GM12878 (cell line): ENCODE measurements at regions not wholly inside any gene's neighbourhood (a gene's known extent, or its start where the extent isn't known, plus 50 kb on each side); places are given as distances from the start of the nearest gene placed in this dataset.

Experiments
- ATAC-seq: fragments of 200-7000 bp; cut with Tn5 transposase; 3 replicates; pipeline ENCODE4 v1.9.1; 2020; ENCODE audit warnings: mild to moderate bottlenecking, moderate library complexity
- BruUV-seq: library from RNA; stranded (reverse); fragments of 400-500 nt; replicated peaks from 2 replicates; lab custom pipeline; 2021; lab: Mats Ljungman, UMichigan
- CTCF ChIA-PET: fragments of 300-600 bp; sonication (Branson Sonifier 250); formaldehyde crosslinking; extraction: SDS; loops from one replicate; lab custom pipeline; 2021; ENCODE audit warnings: inconsistent platforms; lab: Yijun Ruan, JAX
- POLR2A ChIA-PET: fragments of 350-600 bp; formaldehyde crosslinking; extraction: SDS; loops from one replicate; lab custom pipeline; 2021; ENCODE audit warnings: inconsistent platforms; lab: Charles Lee
- RAD21 ChIA-PET: fragments of 300-600 bp; sonication (Branson Sonifier 250); formaldehyde crosslinking; loops from one replicate; lab custom pipeline; 2023; ENCODE audit warnings: antibody characterized with exemption; ENCODE audit not compliant: unreplicated experiment; lab: Charles Lee
- SMC1A ChIA-PET: fragments of 300-600 bp; sonication (Branson Sonifier 250); formaldehyde crosslinking; loops from one replicate; lab custom pipeline; 2023; ENCODE audit not compliant: unreplicated experiment, uncharacterized antibody; lab: Charles Lee
- DNase-seq: peaks from one replicate; pipeline ENCODE4 v3.0.0-alpha.2; 2011; ENCODE audit warnings: low read depth, low spot score
- FAIRE-seq: peaks from 3 replicates; lab custom pipeline; 2011; peaks lifted over from hg19 to GRCh38; lab: Jason Lieb, UNC
- H2AFZ ChIP-seq: 2 replicates; pipeline ENCODE4 v1.6.0; 2011; ENCODE audit warnings: low read depth, low read length, control low read depth; ENCODE audit not compliant: control insufficient read depth
- H3K27ac ChIP-seq: 2 replicates; pipeline ENCODE4 v1.5.1; 2011; ENCODE audit warnings: control low read depth; ENCODE audit not compliant: control insufficient read depth, insufficient read depth
- H3K27me3 ChIP-seq, 2 experiments: replicated peaks in 1 of 2; 2 replicates each; pipeline versions ENCODE4 v1.6.0 to v1.6.1; 2011; ENCODE audit warnings: low read length in 1 of 2; ENCODE audit not compliant: control insufficient read depth in 2 of 2, insufficient read depth in 2 of 2
- H3K36me3 ChIP-seq, 2 experiments: 2 replicates each; pipeline ENCODE4 v1.5.1; 2011; ENCODE audit warnings: low read length in 1 of 2; ENCODE audit not compliant: control insufficient read depth in 2 of 2, insufficient read depth in 2 of 2
- H3K4me1 ChIP-seq: 2 replicates; pipeline ENCODE4 v1.6.1; 2011; ENCODE audit warnings: mild to moderate bottlenecking, low read length, moderate library complexity, mixed read lengths; ENCODE audit not compliant: control insufficient read depth, insufficient read depth
- H3K4me2 ChIP-seq: 2 replicates; pipeline ENCODE4 v1.6.0; 2011; ENCODE audit warnings: control low read depth; ENCODE audit not compliant: control insufficient read depth, insufficient read depth
- H3K4me3 ChIP-seq: fragments of 200-600 bp; sonication (generic); 2 replicates; pipeline ENCODE4 v1.5.1; 2016
- H3K79me2 ChIP-seq: 2 replicates; pipeline ENCODE4 v1.6.0; 2011; ENCODE audit warnings: low read length; ENCODE audit not compliant: control insufficient read depth, insufficient read depth
- H3K9ac ChIP-seq: 2 replicates; pipeline ENCODE4 v1.8.0; 2011; ENCODE audit warnings: low read length, control low read depth, mixed read lengths; ENCODE audit not compliant: control insufficient read depth, insufficient read depth
- H3K9me3 ChIP-seq: replicated peaks from 3 replicates; pipeline ENCODE4 v1.5.1; 2011; ENCODE audit warnings: mild to moderate bottlenecking, low read length; ENCODE audit not compliant: control insufficient read depth, insufficient read depth
- H4K20me1 ChIP-seq: 2 replicates; pipeline ENCODE4 v1.6.0; 2011; ENCODE audit not compliant: control insufficient read depth, insufficient read depth
- CHD1 ChIP-seq: IDR thresholded peaks from 2 replicates; pipeline ENCODE4 v1.6.1; 2012; ENCODE audit warnings: low read depth, low read length, improper control_type of control experiment
- CHD4 ChIP-seq: fragments of 200-600 bp; sonication (generic); IDR thresholded peaks from 2 replicates; pipeline ENCODE4 v1.6.1; 2016; ENCODE audit warnings: mild to moderate bottlenecking
- E2F4 ChIP-seq: IDR thresholded peaks from 2 replicates; pipeline ENCODE4 v1.6.1; 2012; ENCODE audit warnings: low read depth, low read length, improper control_type of control experiment
- KDM1A ChIP-seq: fragments of 200-600 bp; sonication (generic); IDR thresholded peaks from 2 replicates; pipeline ENCODE4 v1.6.1; 2016; ENCODE audit warnings: borderline replicate concordance
- MTA2 ChIP-seq: fragments of 450-650 bp; IDR thresholded peaks from 2 replicates; pipeline ENCODE4 v1.6.1; 2016; ENCODE audit warnings: low read depth, mild to moderate bottlenecking, moderate library complexity
- MYB ChIP-seq: fragments of 150-350 bp; IDR thresholded peaks from 2 replicates; pipeline ENCODE4 v1.6.1; 2014; ENCODE audit warnings: mild to moderate bottlenecking, low read depth, low read length, borderline replicate concordance
- NR2F1 ChIP-seq: fragments of 450-650 bp; conservative IDR thresholded peaks from 2 replicates; pipeline ENCODE4 v1.6.1; 2017; ENCODE audit warnings: mild to moderate bottlenecking
- STAT3 ChIP-seq: IDR thresholded peaks from 2 replicates; pipeline ENCODE4 v1.6.1; 2011; ENCODE audit warnings: low read depth, low read length, improper control_type of control experiment
- SUZ12 ChIP-seq: fragments of 200-600 bp; sonication (generic); IDR thresholded peaks from one replicate; pipeline ENCODE4 v1.6.1; 2018; ENCODE audit warnings: antibody characterized with exemption, mild to moderate bottlenecking; ENCODE audit not compliant: unreplicated experiment
- TAF1 ChIP-seq: IDR thresholded peaks from 2 replicates; pipeline ENCODE4 v1.6.1; 2011; ENCODE audit warnings: mild to moderate bottlenecking, low read depth, low read length, borderline replicate concordance
- USF1 ChIP-seq: IDR thresholded peaks from 2 replicates; pipeline ENCODE4 v1.6.1; 2011; ENCODE audit warnings: borderline replicate concordance, low read depth, mild to moderate bottlenecking, moderate library complexity, mixed read lengths, low read length; ENCODE audit not compliant: insufficient read depth; ENCODE audit errors: extremely low read length
- ZNF622 ChIP-seq: fragments of 450-650 bp; IDR thresholded peaks from 2 replicates; pipeline ENCODE4 v1.6.1; 2017; ENCODE audit warnings: mild to moderate bottlenecking, inconsistent platforms
- WGBS: methylation state at CpG from one replicate; pipeline ENCODE4 v1.1.6; 2016; ENCODE audit warnings: low lambda C conversion rate; ENCODE audit not compliant: insufficient replicate concordance, insufficient coverage; ENCODE audit errors: missing lambda C conversion rate; 5-methylcytosine and 5-hydroxymethylcytosine counted together
- in situ Hi-C: fragments of 300-500 bp; cut with MboI; formaldehyde crosslinking; loops from 9 replicates; pipeline ENCODE4 v1.14.3; 2018; ENCODE audit warnings: mixed read lengths
- intact Hi-C: fragments of 100-400 bp; cut with micrococcal nuclease; formaldehyde crosslinking; loops from one replicate; pipeline ENCODE4 v1.14.2; 2022; ENCODE audit not compliant: unreplicated experiment

- Histone ChIP-seq H3K4me3 (no peak overlapping the region), H2AFZ (no peak overlapping the region), H3K27ac (no peak overlapping the region), H3K9ac (no peak overlapping the region), H3K36me3 (no peaks in the 10 kb centered on the region), H3K4me1 (peaks cover 5% of the 10 kb centered on the region), H3K4me2 (no peak overlapping the region), H4K20me1 (no peaks in the 10 kb centered on the region), H3K27me3 (no peaks in the 10 kb centered on the region), H3K9me3 (no peaks in the 10 kb centered on the region), H3K79me2 (no peaks in the 10 kb centered on the region)
- ChIA-PET POLR2A (no interaction called here), CTCF (interaction anchor here (1.0 to 1.6 kb wide), 3 partner anchors 9 to 142 kb away, joined by 3 to 7 read pairs (median 4); no protein-coding TSS in a partner anchor), RAD21 (interaction anchor here (1.2 kb wide), 1 partner anchor 102 kb away, joined by 3 read pairs; no protein-coding TSS in a partner anchor), SMC1A (interaction anchor here (1.1 to 2.2 kb wide), 8 partner anchors 12 to 210 kb away, joined by 3 to 6 read pairs (median 4); no protein-coding TSS in a partner anchor)
- DNase-seq (no peak), FAIRE-seq (no peak), ATAC-seq (no peak)
- in situ Hi-C loops = no loop called here
- WGBS = 25% methylated on average over 3 of the region's 3 CpGs
- 0 out of 2 replicates have a peak, but pooled peaks have one; percentile 14 for TF ChIP-seq NR2F1
- no peak for TF ChIP-seq CHD4
- intact Hi-C loops = loop anchor here (5.0 to 10.0 kb wide), 2 partner anchors 59 to 184 kb away; partner anchors contain the start of gene ATP1B1
- BruUV-seq = no TSS peak
Measured at GRCh38 chr1:168923521-168924136, 182.9 kb upstream of the ATP1B1 start.

- H3K79me2 ChIP-seq = no peaks in the 10 kb centered on the region
- H3K27ac ChIP-seq = no peak overlapping the region
- H3K4me1 ChIP-seq = peaks cover 5% of the 10 kb centered on the region
- POLR2A ChIA-PET = interaction anchor here (0.9 to 1.2 kb wide), 3 partner anchors 17 to 48 kb away, joined by 3 to 4 read pairs (median 3); no protein-coding TSS in a partner anchor
- H3K27me3 ChIP-seq = no peaks in the 10 kb centered on the region
- intact Hi-C loops (loop anchor here (5.0 to 10.0 kb wide), 2 partner anchors 60 to 182 kb away; partner anchors contain the start of gene ATP1B1), in situ Hi-C loops (no loop called here)
- 78% methylated on average over 1 of the region's 1 CpG for WGBS
- FAIRE-seq (no peak), ATAC-seq (no peak), DNase-seq (no peak)
- no peak overlapping the region for H3K4me2 ChIP-seq
- H3K36me3 ChIP-seq = no peaks in the 10 kb centered on the region
- H2AFZ ChIP-seq = no peak overlapping the region
- no peak overlapping the region for H3K4me3 ChIP-seq
- TF ChIP-seq SUZ12 = no peak
- no peak for TF ChIP-seq MTA2
- no peak for TF ChIP-seq E2F4
- TF ChIP-seq TAF1 = no peak
- TF ChIP-seq MYB = no peak
- TF ChIP-seq USF1 = no peak
- TF ChIP-seq ZNF622 = no peak
- no peak for TF ChIP-seq KDM1A
- no peak for TF ChIP-seq CHD1
- no peak for TF ChIP-seq STAT3
- no peak overlapping the region for H3K9ac ChIP-seq
- no TSS peak for BruUV-seq
- H3K9me3 ChIP-seq = no peaks in the 10 kb centered on the region
- H4K20me1 ChIP-seq = no peaks in the 10 kb centered on the region
- CTCF ChIA-PET = no interaction called here
- SMC1A ChIA-PET = interaction anchor here (0.5 to 2.0 kb wide), 8 partner anchors 11 to 96 kb away, joined by 3 to 5 read pairs (median 3); no protein-coding TSS in a partner anchor
- RAD21 ChIA-PET = no interaction called here
Measured at GRCh38 chr1:168924976-168925375, 181.5 kb upstream of the ATP1B1 start.
